MM.1S (cell line): ENCODE measurements at regions not wholly inside any gene's neighbourhood (a gene's known extent, or its start where the extent isn't known, plus 50 kb on each side); places are given as distances from the start of the nearest gene placed in this dataset.

Experiments used
- CTCF ChIP-seq: fragments of 300-600 bp; sonication (generic); IDR thresholded peaks from 2 replicates; pipeline ENCODE4 v1.5.1; 2016; ENCODE audit warnings: antibody characterized with exemption, low read length, mixed read lengths
- EZH2 ChIP-seq: fragments of 300-600 bp; sonication (generic); optimal IDR thresholded peaks from 2 replicates; pipeline ENCODE3; 2017; ENCODE audit warnings: low read depth, mild to moderate bottlenecking, antibody characterized with exemption, low read length, mixed read lengths
- EZH2phosphoT487 ChIP-seq: fragments of 300-600 bp; sonication (generic); IDR thresholded peaks from 2 replicates; pipeline ENCODE4 v1.6.1; 2018; ENCODE audit warnings: antibody characterized with exemption, low read length

- TF ChIP-seq CTCF: no peak
- TF ChIP-seq EZH2: no peak
- TF ChIP-seq EZH2phosphoT487: no peak
These were observed 189.9 kb downstream of the INO80D start for GRCh38 chr2:205895981-205896655.
